Aorta (tissue), 5 donors: ENCODE measurements at regions not wholly inside any gene's neighbourhood (a gene's known extent, or its start where the extent isn't known, plus 50 kb on each side); places are given as distances from the start of the nearest gene placed in this dataset.
"Not testable (repeated sequence)": the region's sequence is repeated elsewhere in the genome, so short reads cannot be mapped to it uniquely, and the experiment has no call there.

Experiments used
- ATAC-seq: fragments of 200-7000 bp; cut with Tn5 transposase; one replicate; pipeline ENCODE4 v1.9.1; 2022; ENCODE audit warnings: moderate library complexity; ENCODE audit not compliant: low FRiP score
- DNase-seq, 2 donors: peaks; one replicate each; pipeline ENCODE4 v3.0.0-alpha.2; 2020
- H3K27ac ChIP-seq, 2 donors: one replicate each; pipeline ENCODE4 v1.5.1; 2013; ENCODE audit warnings: low read length in 2 of 2, mild to moderate bottlenecking in 2 of 2, moderate library complexity in 2 of 2, control low read depth in 1 of 2, inconsistent platforms in 1 of 2, low read depth in 1 of 2
- H3K27me3 ChIP-seq, 2 donors: one replicate each; pipeline ENCODE4 v1.6.1; 2013; ENCODE audit warnings: control low read depth in 1 of 2, low read length in 1 of 2, mild to moderate bottlenecking in 1 of 2, moderate library complexity in 1 of 2; ENCODE audit not compliant: insufficient read depth in 2 of 2, control insufficient read depth in 1 of 2
- H3K36me3 ChIP-seq, 2 donors: one replicate each; pipeline ENCODE4 v1.6.1; 2013; ENCODE audit warnings: control low read depth in 1 of 2, low read length in 1 of 2, mild to moderate bottlenecking in 1 of 2; ENCODE audit not compliant: insufficient read depth in 2 of 2, control insufficient read depth in 1 of 2
- H3K4me1 ChIP-seq, 2 donors: one replicate each; pipeline ENCODE4 v1.6.1; 2013; ENCODE audit warnings: low read length in 2 of 2, control low read depth in 1 of 2, mild to moderate bottlenecking in 1 of 2, moderate library complexity in 1 of 2; ENCODE audit not compliant: insufficient read depth in 2 of 2, control insufficient read depth in 1 of 2
- H3K4me3 ChIP-seq, 2 donors: one replicate each; pipeline ENCODE4 v1.5.1; 2013; ENCODE audit warnings: low read length in 2 of 2, control low read depth in 1 of 2, mild to moderate bottlenecking in 1 of 2
- H3K9me3 ChIP-seq: one replicate; pipeline ENCODE4 v1.6.1; 2013; ENCODE audit warnings: mild to moderate bottlenecking, low read length; ENCODE audit not compliant: control insufficient read depth
- WGBS, 2 donors: extraction: QIAGEN DNeasy Blood & Tissue Kit; methylation state at CpG; one replicate each; pipeline ENCODE4 v1.1.7; 2013; 5-methylcytosine and 5-hydroxymethylcytosine counted together
- intact Hi-C, 2 donors: fragments of 100-400 bp; cut with DNase I; formaldehyde crosslinking; loops; one replicate each; pipeline versions ENCODE4 v1.14.2 to v1.15.0; 2022
- donor health status: healthy with polysubstance abuse.
- donor health status: Bipolar disorder and iron deficiency.
- donor health status: DM: no; HTN: no; CAD: no.
- donor health status: DM: no; HTN: no; CAD: no.
- donor health status: DM: yes; HTN: yes; CAD: no.

GRCh38 chr12:60522684-60523400 is 927.0 kb downstream of the SLC16A7 start:
- Histone ChIP-seq H3K4me1 (no peaks in the 10 kb centered on the region), H3K9me3 (no peaks in the 10 kb centered on the region), H3K27ac (no peak overlapping the region), H3K27me3 (no peaks in the 10 kb centered on the region), H3K4me3 (no peak overlapping the region), H3K36me3 (no peaks in the 10 kb centered on the region)
- 64 to 67% methylated on average over 5 of the region's 5 CpGs for WGBS, 2 donors
- intact Hi-C loops, result no loop called here
- ATAC-seq, result no peak
- DNase-seq, result no peak

DNA sequence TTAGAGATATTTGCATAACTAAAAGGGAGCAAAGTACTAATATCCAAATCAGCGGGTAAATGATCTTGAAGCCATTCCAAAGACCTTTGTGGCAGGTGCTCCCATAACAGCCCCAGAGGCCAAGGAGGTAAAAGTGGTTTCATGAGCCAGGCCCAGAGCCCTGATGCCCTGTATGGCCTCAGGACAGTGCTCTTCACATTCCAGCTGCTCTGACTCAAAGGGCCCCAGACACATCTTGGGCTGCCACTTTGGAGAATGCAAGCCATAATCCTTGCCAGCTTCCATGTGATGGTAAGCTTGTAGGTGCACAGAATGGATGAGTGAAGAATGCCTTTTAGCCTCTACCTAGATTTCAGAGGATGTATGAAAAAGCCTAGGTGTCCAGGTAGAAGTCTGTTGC is 933.4 kb downstream of the SLC16A7 start:
- Histone ChIP-seq H3K27me3 (no peaks in the 10 kb centered on the region), H3K36me3 (no peaks in the 10 kb centered on the region), H3K4me3 (no peak overlapping the region), H3K4me1 (no peaks in the 10 kb centered on the region), H3K27ac (no peak overlapping the region), H3K9me3 (no peaks in the 10 kb centered on the region)
- DNase-seq (no peak), ATAC-seq (no peak)
- WGBS, 2 donors, result 92 to 100% methylated on average over 1 of the region's 1 CpG
- intact Hi-C loops, result no loop called here

DNA sequence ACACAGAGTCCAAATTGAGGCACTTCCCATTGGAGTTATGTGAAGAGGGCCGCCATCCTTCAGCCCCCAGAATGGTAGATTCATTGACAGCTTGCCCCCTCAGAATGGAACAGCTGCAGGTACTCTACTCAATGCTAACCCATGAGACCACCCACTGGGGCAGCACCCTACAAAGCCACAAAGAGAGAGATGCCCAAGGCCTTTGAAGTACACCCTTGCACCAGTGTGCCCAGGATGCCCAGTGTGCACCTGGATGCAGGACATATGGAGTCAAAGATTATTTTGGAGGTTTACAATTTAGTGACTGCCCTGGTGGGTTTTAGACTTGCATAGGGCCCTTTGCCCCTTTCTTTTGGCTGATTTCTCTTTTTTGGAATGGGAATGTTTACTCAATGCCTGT is 933.9 kb downstream of the SLC16A7 start:
- 100% methylated on average over 1 of the region's 1 CpG for WGBS, 2 donors
- intact Hi-C loops, result no loop called here
- ATAC-seq, result no peak
- Histone ChIP-seq H3K27ac (no peak overlapping the region), H3K4me3 (no peak overlapping the region), H3K9me3 (no peaks in the 10 kb centered on the region), H3K4me1 (no peaks in the 10 kb centered on the region), H3K27me3 (no peaks in the 10 kb centered on the region), H3K36me3 (no peaks in the 10 kb centered on the region)
- no peak for DNase-seq

DNA sequence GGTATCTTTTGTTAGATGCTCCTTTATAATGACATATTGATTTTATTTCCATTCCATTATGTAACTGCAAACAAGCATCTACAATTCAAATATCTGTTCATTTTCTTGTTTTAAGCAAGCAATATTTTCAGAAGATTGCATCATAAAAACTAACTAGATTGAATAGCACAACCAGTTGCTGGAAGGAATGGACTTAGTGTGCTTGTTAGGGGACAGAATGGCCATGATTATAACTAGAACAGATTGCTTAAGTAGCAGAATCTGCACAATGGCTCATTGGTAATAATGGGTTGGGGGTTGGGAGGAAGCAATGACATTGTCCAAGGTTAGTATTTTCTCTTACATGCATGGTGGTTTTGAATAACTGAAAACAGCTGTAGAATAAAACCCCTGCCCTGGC is 939.5 kb downstream of the SLC16A7 start:
- H3K4me1 ChIP-seq, result no peaks in the 10 kb centered on the region
- no peaks in the 10 kb centered on the region for H3K36me3 ChIP-seq
- ATAC-seq (no peak), DNase-seq (no peak)
- H3K27ac ChIP-seq, result no peak overlapping the region
- no peak overlapping the region for H3K4me3 ChIP-seq
- no peaks in the 10 kb centered on the region for H3K27me3 ChIP-seq
- H3K9me3 ChIP-seq, result no peaks in the 10 kb centered on the region
- intact Hi-C loops, result no loop called here

DNA sequence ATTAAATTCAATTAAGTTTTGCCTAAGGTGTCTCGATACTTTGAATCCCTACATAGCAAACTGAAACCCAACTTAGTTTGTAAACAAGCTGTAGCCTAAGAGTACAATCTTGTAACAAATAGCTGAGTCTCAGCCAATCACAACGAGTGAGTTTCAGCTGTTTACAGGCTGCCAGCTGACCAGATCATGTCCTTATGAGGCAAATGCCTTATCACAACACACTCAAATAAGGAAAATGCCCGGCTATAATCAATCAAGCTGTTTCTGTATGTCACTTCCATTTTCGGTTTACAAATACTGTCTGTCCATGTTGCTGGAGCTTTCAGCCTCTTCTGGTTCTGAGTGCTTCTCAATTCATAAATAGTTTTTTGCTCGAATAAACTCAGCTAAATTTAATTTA is 943.8 kb downstream of the SLC16A7 start:
- intact Hi-C loops, result no loop called here
- no peaks in the 10 kb centered on the region for H3K9me3 ChIP-seq
- H3K27me3 ChIP-seq, result no peaks in the 10 kb centered on the region
- no peak overlapping the region for H3K27ac ChIP-seq
- no peaks in the 10 kb centered on the region for H3K4me1 ChIP-seq
- ATAC-seq, result no peak
- no peak overlapping the region for H3K4me3 ChIP-seq
- WGBS, 2 donors, result 37 to 38% methylated on average over 5 of the region's 5 CpGs
- no peaks in the 10 kb centered on the region for H3K36me3 ChIP-seq
- no peak for DNase-seq

DNA sequence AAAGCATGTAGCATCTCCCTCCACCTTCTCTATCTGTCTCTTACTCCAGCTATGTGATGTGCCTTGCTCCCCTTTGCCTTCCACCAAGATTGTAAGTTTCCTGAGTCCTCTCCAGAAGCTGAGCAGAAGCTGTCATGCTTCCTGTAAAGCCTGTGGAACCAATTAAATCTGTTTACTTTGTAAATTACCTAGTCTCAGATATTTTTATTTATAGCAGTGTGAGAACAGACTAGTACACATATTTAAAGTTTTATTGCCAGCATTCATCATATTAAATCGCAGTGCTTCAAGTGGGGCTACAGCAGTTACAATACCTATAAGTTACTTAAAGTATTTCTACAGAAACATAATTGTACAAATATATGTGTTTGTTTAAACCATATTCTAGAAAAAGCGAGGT is 973.1 kb downstream of the SLC16A7 start:
- Histone ChIP-seq H3K9me3 (no peaks in the 10 kb centered on the region), H3K4me1 (no peaks in the 10 kb centered on the region), H3K36me3 (no peaks in the 10 kb centered on the region), H3K4me3 (no peak overlapping the region), H3K27me3 (no peaks in the 10 kb centered on the region), H3K27ac (no peak overlapping the region)
- intact Hi-C loops, result no loop called here
- DNase-seq, result no peak
- ATAC-seq, result no peak
- 73 to 85% methylated on average over 2 of the region's 2 CpGs for WGBS, 2 donors

DNA sequence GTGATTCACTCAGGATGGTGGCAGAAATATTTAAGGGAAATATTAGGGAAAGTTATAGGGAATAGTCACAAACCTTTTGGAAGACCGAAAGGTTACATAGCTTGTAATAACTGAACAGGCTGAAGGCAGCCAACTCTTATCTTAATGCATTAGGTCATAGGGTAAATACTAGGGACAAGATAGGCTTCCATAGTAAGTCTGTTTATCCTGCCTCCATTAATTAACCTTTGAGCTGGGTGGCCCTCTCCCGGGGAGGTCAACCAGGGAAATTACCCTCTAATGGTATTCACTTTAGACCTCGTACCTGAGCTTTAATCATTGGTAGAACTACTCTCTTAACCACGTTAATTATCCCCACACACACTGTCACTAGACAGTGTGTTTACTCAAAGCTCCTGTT is 981.8 kb downstream of the SLC16A7 start:
- intact Hi-C loops, result no loop called here
- WGBS, 2 donors, result 70 to 74% methylated on average over 4 of the region's 4 CpGs
- DNase-seq, result no peak
- Histone ChIP-seq H3K27ac (no peak overlapping the region), H3K36me3 (no peaks in the 10 kb centered on the region), H3K4me3 (no peak overlapping the region), H3K4me1 (no peaks in the 10 kb centered on the region), H3K9me3 (no peaks in the 10 kb centered on the region), H3K27me3 (no peaks in the 10 kb centered on the region)
- no peak for ATAC-seq

- not testable (repeated sequence) for H3K27me3 ChIP-seq, ATAC-seq
- 91 to 100% methylated on average over 1 of the region's 1 CpG for WGBS, 2 donors
These were observed 991.8 kb downstream of the SLC16A7 start for GRCh38 chr12:60587664-60588063.

DNA sequence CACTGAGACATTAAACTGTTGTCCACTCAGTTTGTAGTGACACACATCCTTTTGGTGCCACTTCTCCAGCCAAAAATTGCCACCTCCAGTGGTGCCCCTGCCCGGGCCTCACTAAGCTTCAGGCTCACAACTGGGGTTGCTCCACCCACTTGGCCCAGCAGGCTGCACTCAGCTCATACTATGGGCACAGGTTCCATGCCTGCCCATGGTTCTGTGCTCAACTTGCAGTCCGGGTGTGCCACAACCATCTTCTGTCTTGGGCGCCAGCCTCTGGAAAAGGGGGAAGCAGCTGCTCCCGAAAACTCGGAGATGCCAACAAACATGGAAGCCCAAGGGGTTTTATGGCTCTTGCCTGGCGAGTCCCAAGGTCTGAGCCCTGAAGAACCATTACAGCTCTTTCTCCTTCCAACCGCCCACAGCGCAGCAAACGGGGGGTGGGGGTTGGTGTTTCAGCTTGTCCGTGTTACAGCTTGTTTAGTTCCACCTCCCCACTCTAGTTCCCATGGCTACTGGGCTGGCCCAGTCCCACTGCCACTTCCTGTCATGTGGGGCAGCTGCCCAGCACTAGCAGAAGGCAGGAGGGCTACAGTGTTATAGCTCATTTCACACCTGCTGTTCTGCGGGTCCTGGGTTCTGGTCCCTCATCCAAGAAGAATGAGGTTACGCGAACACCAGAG is 998.3 kb downstream of the SLC16A7 start:
- no peaks in the 10 kb centered on the region for H3K36me3 ChIP-seq
- no peaks in the 10 kb centered on the region for H3K4me1 ChIP-seq
- 88 to 92% methylated on average over 13 of the region's 13 CpGs for WGBS, 2 donors
- H3K9me3 ChIP-seq, result no peaks in the 10 kb centered on the region
- ATAC-seq (no peak), DNase-seq (no peak)
- H3K27ac ChIP-seq, result no peak overlapping the region
- intact Hi-C loops, result no loop called here
- no peaks in the 10 kb centered on the region for H3K27me3 ChIP-seq
- no peak overlapping the region for H3K4me3 ChIP-seq

More at GRCh38 chr12:60587664-60588063, 991.8 kb downstream of the SLC16A7 start:
- H3K27ac ChIP-seq, DNase-seq, H3K4me3 ChIP-seq, H3K36me3 ChIP-seq, intact Hi-C loops, H3K9me3 ChIP-seq, H3K4me1 ChIP-seq: not testable (repeated sequence)
